ENCODE measurements at regions not wholly inside any gene's neighbourhood (a gene's known extent, or its start where the extent isn't known, plus 50 kb on each side); places are given as distances from the start of the nearest gene placed in this dataset.

DNA sequence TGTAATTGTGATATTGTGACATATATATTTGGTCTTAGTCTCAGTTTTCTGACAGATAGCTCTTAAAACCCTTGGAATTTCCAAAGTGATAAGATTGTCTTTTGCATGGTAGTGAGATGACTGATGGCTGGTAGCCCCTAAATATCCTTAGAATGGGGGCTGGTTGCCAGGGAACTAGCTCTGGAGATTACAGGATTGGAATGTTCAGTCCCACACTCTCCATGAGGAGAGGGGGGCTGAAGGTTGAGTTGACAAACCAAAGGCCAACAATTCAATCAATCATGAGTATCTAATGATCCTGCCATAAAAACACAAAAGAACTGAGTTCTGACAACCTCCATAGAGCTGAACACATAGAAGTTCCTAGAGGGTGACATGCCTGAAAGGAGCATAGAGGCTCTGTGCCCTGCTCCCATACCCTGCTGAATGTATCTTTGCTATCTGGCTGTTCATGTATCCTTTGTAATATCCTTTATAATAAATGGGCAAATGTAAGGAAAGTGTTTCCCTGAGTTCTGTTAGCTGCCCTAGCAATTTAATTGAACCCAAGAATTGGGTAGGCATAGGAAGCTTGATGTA is 1680.3 kb upstream of the PIK3C3 start:
- Histone ChIP-seq H3K4me1 (no peaks in the 10 kb centered on the region), H3K4me3 (no peak overlapping the region), H3K9me3 (peaks cover 0 to 3% (median 0%) of the 10 kb centered on the region in 12 donors), H3K27ac (no peak overlapping the region), H3K36me3 (no peaks in the 10 kb centered on the region), H3K27me3 (no peaks in the 10 kb centered on the region)
- ATAC-seq (no peak), DNase-seq (no peak)
- intact Hi-C loops (cut with DNase I): no loop called here
- TF ChIP-seq, protein P1, sequence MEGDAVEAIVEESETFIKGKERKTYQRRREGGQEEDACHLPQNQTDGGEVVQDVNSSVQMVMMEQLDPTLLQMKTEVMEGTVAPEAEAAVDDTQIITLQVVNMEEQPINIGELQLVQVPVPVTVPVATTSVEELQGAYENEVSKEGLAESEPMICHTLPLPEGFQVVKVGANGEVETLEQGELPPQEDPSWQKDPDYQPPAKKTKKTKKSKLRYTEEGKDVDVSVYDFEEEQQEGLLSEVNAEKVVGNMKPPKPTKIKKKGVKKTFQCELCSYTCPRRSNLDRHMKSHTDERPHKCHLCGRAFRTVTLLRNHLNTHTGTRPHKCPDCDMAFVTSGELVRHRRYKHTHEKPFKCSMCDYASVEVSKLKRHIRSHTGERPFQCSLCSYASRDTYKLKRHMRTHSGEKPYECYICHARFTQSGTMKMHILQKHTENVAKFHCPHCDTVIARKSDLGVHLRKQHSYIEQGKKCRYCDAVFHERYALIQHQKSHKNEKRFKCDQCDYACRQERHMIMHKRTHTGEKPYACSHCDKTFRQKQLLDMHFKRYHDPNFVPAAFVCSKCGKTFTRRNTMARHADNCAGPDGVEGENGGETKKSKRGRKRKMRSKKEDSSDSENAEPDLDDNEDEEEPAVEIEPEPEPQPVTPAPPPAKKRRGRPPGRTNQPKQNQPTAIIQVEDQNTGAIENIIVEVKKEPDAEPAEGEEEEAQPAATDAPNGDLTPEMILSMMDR (IDR thresholded peaks at IDR 0.05): no peak
- no peak for TF ChIP-seq POLR2A (IDR thresholded peaks at IDR 0.05)

DNA sequence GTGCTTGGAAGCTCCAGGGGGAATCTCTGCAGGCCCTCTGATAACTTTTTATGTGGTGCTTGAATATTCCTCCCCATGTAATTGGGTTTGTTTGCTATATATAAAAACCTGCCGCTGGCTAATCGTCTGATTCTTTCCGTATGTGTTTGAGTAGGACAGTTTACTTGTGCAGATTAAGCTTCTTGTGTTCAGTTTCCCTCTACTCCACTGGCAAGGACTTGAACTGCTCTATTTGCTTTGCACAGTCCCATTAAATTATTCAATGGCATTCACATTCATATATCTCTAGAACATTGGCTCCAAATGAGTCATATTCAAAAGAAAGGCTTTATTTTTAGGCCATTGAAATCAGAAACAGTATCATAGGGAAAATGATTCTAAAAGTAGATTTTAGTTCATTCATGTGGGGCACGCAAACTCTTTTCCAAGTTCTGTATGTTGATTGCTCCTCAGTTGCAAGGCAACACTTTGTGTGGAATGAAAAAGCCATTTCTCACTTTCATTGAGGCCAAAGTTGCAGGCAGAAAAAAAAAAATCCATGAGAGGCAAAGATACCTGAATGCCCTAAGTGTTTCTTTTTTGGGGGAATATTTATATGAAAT is 1682.3 kb upstream of the PIK3C3 start:
- DNase-seq (no peak), ATAC-seq (no peak)
- Histone ChIP-seq H3K27me3 (no peaks in the 10 kb centered on the region), H3K27ac (no peak overlapping the region), H3K4me1 (no peaks in the 10 kb centered on the region), H3K9me3 (peaks cover 0 to 1% (median 0%) of the 10 kb centered on the region in 12 donors), H3K4me3 (no peak overlapping the region), H3K36me3 (no peaks in the 10 kb centered on the region)
- intact Hi-C loops (cut with DNase I): no loop called here
- 34 to 42% (median 40%) methylated on average over 4 of the region's 4 CpGs for WGBS, 4 donors
- TF ChIP-seq, protein P1 (IDR thresholded peaks at IDR 0.05): no peak
- TF ChIP-seq POLR2A (IDR thresholded peaks at IDR 0.05): no peak

DNA sequence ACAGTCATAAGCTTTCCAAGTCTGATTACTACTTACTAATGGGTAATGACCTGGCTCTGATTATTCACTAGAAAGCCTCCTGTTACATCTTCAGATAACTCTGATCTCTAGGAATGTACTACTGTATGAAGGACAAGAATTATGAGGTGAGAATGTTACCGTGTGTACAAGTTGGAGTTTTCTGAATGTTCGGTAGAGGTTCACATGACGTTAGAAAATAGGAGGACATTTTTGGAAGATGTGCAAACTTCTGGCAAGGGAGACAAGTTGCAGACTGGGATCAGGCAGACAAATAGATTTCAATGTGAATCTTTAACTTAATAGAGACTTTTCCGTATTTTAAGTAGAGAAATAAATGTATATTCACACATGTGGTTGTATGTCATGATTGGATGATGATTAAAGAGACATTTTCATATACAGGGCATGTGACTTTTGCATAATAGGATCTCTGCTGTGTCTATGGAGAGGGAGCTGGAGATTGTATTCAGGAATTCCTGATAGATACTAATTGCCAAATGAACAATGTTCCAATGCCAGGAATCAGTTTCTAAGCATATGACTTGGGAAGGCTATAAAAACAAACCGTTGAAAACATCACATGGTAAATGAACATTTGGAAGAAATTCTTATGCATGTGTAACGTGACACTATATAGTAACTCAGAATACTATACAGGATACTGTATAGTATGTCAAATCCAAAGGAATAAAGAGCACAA is 1695.8 kb upstream of the PIK3C3 start:
- intact Hi-C loops (cut with DNase I): no loop called here
- Histone ChIP-seq H3K9me3 (peaks cover 0 to 8% (median 0%) of the 10 kb centered on the region in 12 donors), H3K27ac (no peak overlapping the region), H3K27me3 (no peaks in the 10 kb centered on the region), H3K36me3 (no peaks in the 10 kb centered on the region), H3K4me1 (no peaks in the 10 kb centered on the region), H3K4me3 (no peak overlapping the region)
- no peak for ATAC-seq
- WGBS, 4 donors: 55 to 70% (median 67%) methylated on average over 6 of the region's 6 CpGs
- no peak for DNase-seq
- TF ChIP-seq, protein P1 (IDR thresholded peaks at IDR 0.05): no peak
- no peak for TF ChIP-seq POLR2A (IDR thresholded peaks at IDR 0.05)

DNA sequence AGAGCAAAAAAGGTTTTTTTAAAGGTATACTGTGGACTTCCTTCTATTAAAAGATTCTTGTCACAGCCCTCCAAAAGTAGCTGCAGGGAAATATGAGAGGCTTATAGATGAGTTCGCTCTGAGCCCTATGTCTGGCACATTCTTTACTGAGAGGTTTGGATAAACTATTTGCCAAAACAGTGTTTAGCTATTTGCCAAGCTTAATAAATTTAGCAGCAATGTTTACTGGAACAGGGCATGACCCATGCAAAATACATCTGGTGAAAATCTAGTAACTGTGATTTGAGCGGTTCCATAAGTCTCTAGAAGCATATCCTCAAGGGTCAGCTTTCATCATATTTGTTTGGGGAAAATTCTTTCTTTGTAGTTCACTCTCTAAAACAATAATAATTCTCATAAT is 1696.7 kb upstream of the PIK3C3 start:
- Histone ChIP-seq H3K27ac (no peak overlapping the region), H3K36me3 (no peaks in the 10 kb centered on the region), H3K27me3 (no peaks in the 10 kb centered on the region), H3K4me3 (no peak overlapping the region), H3K4me1 (no peaks in the 10 kb centered on the region), H3K9me3 (peaks cover 0 to 8% (median 0%) of the 10 kb centered on the region in 12 donors)
- no peak for TF ChIP-seq POLR2A (IDR thresholded peaks at IDR 0.05)
- TF ChIP-seq, protein P1 (IDR thresholded peaks at IDR 0.05): no peak
- DNase-seq (no peak), ATAC-seq (no peak)
- intact Hi-C loops (cut with DNase I): no loop called here
- WGBS, 4 donors: 39 to 60% (median 55%) methylated on average over 2 of the region's 2 CpGs
